ENCODE measurements at regions not wholly inside any gene's neighbourhood (a gene's known extent, or its start where the extent isn't known, plus 50 kb on each side); places are given as distances from the start of the nearest gene placed in this dataset.

- no peak for TF ChIP-seq CTCF (IDR thresholded peaks at IDR 0.05)
- no peak for TF ChIP-seq POLR2A (IDR thresholded peaks at IDR 0.05)
Measured at GRCh38 chr6:145055567-145055966, 679.8 kb downstream of the EPM2A start.
